HG02642 (cell line): ENCODE measurements at regions not wholly inside any gene's neighbourhood (a gene's known extent, or its start where the extent isn't known, plus 50 kb on each side); places are given as distances from the start of the nearest gene placed in this dataset.

Experiments used
- ATAC-seq: cut with Tn5 transposase; IDR thresholded peaks from one replicate; pipeline ENCODE4 v1.9.1; 2021; ENCODE audit warnings: mild to moderate bottlenecking; ENCODE audit not compliant: unreplicated experiment, poor library complexity

- ATAC-seq = no peak
These were observed 131.3 kb downstream of the AASDHPPT start for GRCh38 chr11:106208760-106209159.

GRCh38 chr11:106212081-106212480 is 134.6 kb downstream of the AASDHPPT start:
- ATAC-seq = no peak

- no peak for ATAC-seq
These were observed 138.8 kb downstream of the AASDHPPT start for GRCh38 chr11:106216281-106216680.

- ATAC-seq = no peak
These were observed 140.0 kb downstream of the AASDHPPT start for GRCh38 chr11:106217456-106217855.

- ATAC-seq = no peak
These were observed 140.6 kb downstream of the AASDHPPT start for GRCh38 chr11:106218106-106218505.

- ATAC-seq = no peak
These were observed 145.2 kb downstream of the AASDHPPT start for GRCh38 chr11:106222626-106223025.

- ATAC-seq = no peak
These were observed 146.7 kb downstream of the AASDHPPT start for GRCh38 chr11:106224172-106224571.

GRCh38 chr11:106228996-106229395 is 151.5 kb downstream of the AASDHPPT start:
- ATAC-seq = no peak

- ATAC-seq = no peak
These were observed 154.1 kb downstream of the AASDHPPT start for GRCh38 chr11:106231591-106231990.

- no peak for ATAC-seq
These were observed 155.7 kb downstream of the AASDHPPT start for GRCh38 chr11:106233191-106233590.

GRCh38 chr11:106234794-106235193 is 157.3 kb downstream of the AASDHPPT start:
- no peak for ATAC-seq

- no peak for ATAC-seq
These were observed 158.8 kb downstream of the AASDHPPT start for GRCh38 chr11:106236295-106236694.

- no peak for ATAC-seq
These were observed 161.4 kb downstream of the AASDHPPT start for GRCh38 chr11:106238704-106239360.

GRCh38 chr11:106241601-106242257 is 164.3 kb downstream of the AASDHPPT start:
- ATAC-seq = no peak

- no peak for ATAC-seq
These were observed 165.4 kb downstream of the AASDHPPT start for GRCh38 chr11:106242718-106243415.

GRCh38 chr11:106246495-106246894 is 169.0 kb downstream of the AASDHPPT start:
- ATAC-seq = no peak

- no peak for ATAC-seq
These were observed 172.3 kb downstream of the AASDHPPT start for GRCh38 chr11:106249617-106250239.

- ATAC-seq = no peak
These were observed 185.4 kb downstream of the AASDHPPT start for GRCh38 chr11:106262852-106263251.

- no peak for ATAC-seq
These were observed 186.1 kb downstream of the AASDHPPT start for GRCh38 chr11:106263527-106263926.

GRCh38 chr11:106271086-106271485 is 193.6 kb downstream of the AASDHPPT start:
- no peak for ATAC-seq

GRCh38 chr11:106271686-106272085 is 194.2 kb downstream of the AASDHPPT start:
- no peak for ATAC-seq
